ENCODE measurements at regions not wholly inside any gene's neighbourhood (a gene's known extent, or its start where the extent isn't known, plus 50 kb on each side); places are given as distances from the start of the nearest gene placed in this dataset.

DNA sequence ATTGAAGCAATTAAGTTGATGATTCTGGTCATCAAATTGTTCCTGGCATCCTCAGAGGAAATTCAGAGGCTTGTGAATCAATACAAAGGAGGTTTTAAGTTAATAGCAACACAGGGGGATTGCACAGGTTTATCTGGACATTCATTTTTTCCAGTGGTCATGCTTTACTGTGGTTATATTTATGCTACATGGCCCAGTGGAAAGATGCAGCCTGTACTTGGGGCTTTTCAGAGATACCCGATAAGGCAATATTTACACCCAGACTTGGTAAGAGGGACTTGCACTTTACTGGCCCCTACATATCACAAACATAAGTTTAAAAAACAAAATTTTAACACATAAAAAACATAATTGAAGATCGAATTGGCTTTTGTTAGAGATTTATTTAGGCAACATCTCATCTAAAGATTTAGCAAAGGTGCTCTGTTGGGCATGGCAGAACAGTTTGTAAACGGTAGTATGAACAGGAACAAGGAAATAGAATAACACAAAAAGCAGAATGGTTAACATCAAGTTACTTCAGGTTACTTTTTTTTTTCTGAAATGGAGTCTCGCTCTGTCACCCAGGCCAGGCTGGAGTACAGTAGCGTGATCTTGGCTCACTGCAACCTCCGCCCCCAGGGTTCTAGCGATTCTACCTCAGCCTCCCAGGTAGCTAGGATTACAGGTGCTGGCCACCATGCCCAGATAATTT, 49.7 kb upstream of the GLDC start:
- ChIA-PET POLR2A (interaction anchor here (2.5 kb wide), 1 partner anchor 21 kb away, joined by 7 read pairs; no protein-coding TSS in a partner anchor), CTCF (no interaction called here)
- TF ChIP-seq, protein P1, sequence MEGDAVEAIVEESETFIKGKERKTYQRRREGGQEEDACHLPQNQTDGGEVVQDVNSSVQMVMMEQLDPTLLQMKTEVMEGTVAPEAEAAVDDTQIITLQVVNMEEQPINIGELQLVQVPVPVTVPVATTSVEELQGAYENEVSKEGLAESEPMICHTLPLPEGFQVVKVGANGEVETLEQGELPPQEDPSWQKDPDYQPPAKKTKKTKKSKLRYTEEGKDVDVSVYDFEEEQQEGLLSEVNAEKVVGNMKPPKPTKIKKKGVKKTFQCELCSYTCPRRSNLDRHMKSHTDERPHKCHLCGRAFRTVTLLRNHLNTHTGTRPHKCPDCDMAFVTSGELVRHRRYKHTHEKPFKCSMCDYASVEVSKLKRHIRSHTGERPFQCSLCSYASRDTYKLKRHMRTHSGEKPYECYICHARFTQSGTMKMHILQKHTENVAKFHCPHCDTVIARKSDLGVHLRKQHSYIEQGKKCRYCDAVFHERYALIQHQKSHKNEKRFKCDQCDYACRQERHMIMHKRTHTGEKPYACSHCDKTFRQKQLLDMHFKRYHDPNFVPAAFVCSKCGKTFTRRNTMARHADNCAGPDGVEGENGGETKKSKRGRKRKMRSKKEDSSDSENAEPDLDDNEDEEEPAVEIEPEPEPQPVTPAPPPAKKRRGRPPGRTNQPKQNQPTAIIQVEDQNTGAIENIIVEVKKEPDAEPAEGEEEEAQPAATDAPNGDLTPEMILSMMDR (IDR thresholded peaks at IDR 0.05; ENCODE audit: insufficient read depth in 1 of 2, low read depth in 1 of 2, low read length in 1 of 2, severe bottlenecking in 1 of 2, unreplicated experiment in 1 of 2), result no peak
- intact Hi-C loops (cut with micrococcal nuclease; ENCODE audit: unreplicated experiment), result no loop called here
- no peak overlapping the region for H3K27ac Mint-ChIP-seq (ENCODE audit: unreplicated experiment)
- no peaks in the 10 kb centered on the region for H3K27me3 ChIP-seq (replicated peaks; ENCODE audit: control insufficient read depth, insufficient read depth, low read length)
- no peaks in the 10 kb centered on the region for H3K4me1 Mint-ChIP-seq (ENCODE audit: low read depth, unreplicated experiment)
- H3K4me3 ChIP-seq (ENCODE audit: low read depth, low read length), result no peak overlapping the region
- H3K4me1 ChIP-seq, result no peaks in the 10 kb centered on the region
- H3K27me3 Mint-ChIP-seq (ENCODE audit: insufficient read depth, unreplicated experiment), result no peaks in the 10 kb centered on the region
- no TSS peak for BruUV-seq (replicated peaks)
- H3K36me3 ChIP-seq (ENCODE audit: control insufficient read depth, insufficient read depth, low read length), result no peaks in the 10 kb centered on the region
- no peak for DNase-seq
- H3K36me3 Mint-ChIP-seq (ENCODE audit: insufficient read depth, unreplicated experiment), result peaks cover 5% of the 10 kb centered on the region
- no peaks in the 10 kb centered on the region for H3K9me3 ChIP-seq
- no peak overlapping the region for H3K4me3 Mint-ChIP-seq (ENCODE audit: unreplicated experiment)
- no peaks in the 10 kb centered on the region for H3K9me3 Mint-ChIP-seq (ENCODE audit: unreplicated experiment)
